GM23248 (cell line): ENCODE measurements at regions not wholly inside any gene's neighbourhood (a gene's known extent, or its start where the extent isn't known, plus 50 kb on each side); places are given as distances from the start of the nearest gene placed in this dataset.
A peak's percentile ranks its signal among the peaks of the same experiment; 100 is the strongest.

Experiments used
- DNase-seq: peaks from one replicate; pipeline ENCODE4 v3.0.0-alpha.2; 2015
- H2AFZ ChIP-seq: fragments of 200-600 bp; sonication (generic); 2 replicates; pipeline ENCODE4 v1.6.1; 2016; ENCODE audit warnings: antibody characterized with exemption
- H3F3A ChIP-seq: fragments of 200-600 bp; sonication (generic); 2 replicates; pipeline ENCODE4 v1.6.1; 2016; ENCODE audit warnings: mild to moderate bottlenecking, antibody characterized with exemption, mixed run types; ENCODE audit not compliant: insufficient read depth
- H3K27ac ChIP-seq: fragments of 200-600 bp; sonication (generic); 2 replicates; pipeline ENCODE4 v1.5.1; 2016; ENCODE audit warnings: mild to moderate bottlenecking
- H3K27me3 ChIP-seq: fragments of 200-600 bp; sonication (generic); replicated peaks from 2 replicates; pipeline ENCODE4 v1.6.1; 2016; ENCODE audit warnings: mild to moderate bottlenecking; ENCODE audit not compliant: insufficient read depth
- H3K36me3 ChIP-seq: fragments of 200-600 bp; sonication (generic); 2 replicates; pipeline ENCODE4 v1.6.1; 2016; ENCODE audit warnings: low read depth, mild to moderate bottlenecking
- H3K4me1 ChIP-seq: fragments of 200-600 bp; sonication (generic); 2 replicates; pipeline ENCODE4 v1.6.1; 2016; ENCODE audit warnings: mild to moderate bottlenecking; ENCODE audit not compliant: insufficient read depth
- H3K4me2 ChIP-seq: fragments of 200-600 bp; sonication (generic); one replicate; pipeline ENCODE4 v1.6.1; 2016; ENCODE audit warnings: mild to moderate bottlenecking; ENCODE audit not compliant: unreplicated experiment
- H3K4me3 ChIP-seq: fragments of 200-600 bp; sonication (generic); 2 replicates; pipeline ENCODE4 v1.5.1; 2016; ENCODE audit warnings: mild to moderate bottlenecking
- H3K79me2 ChIP-seq: fragments of 200-600 bp; sonication (generic); 2 replicates; pipeline ENCODE4 v1.6.1; 2016; ENCODE audit warnings: mild to moderate bottlenecking; ENCODE audit not compliant: insufficient read depth
- H3K9ac ChIP-seq: fragments of 200-600 bp; sonication (generic); 2 replicates; pipeline ENCODE4 v1.6.1; 2016; ENCODE audit warnings: mild to moderate bottlenecking
- H3K9me2 ChIP-seq: fragments of 200-600 bp; sonication (generic); 2 replicates; pipeline ENCODE4 v1.6.1; 2016; ENCODE audit warnings: mixed run types, mild to moderate bottlenecking, moderate library complexity; ENCODE audit not compliant: insufficient read depth
- H3K9me3 ChIP-seq: fragments of 200-600 bp; sonication (generic); one replicate; pipeline ENCODE4 v1.6.1; 2017; ENCODE audit warnings: low read depth
- H4K20me1 ChIP-seq: fragments of 200-600 bp; sonication (generic); 2 replicates; pipeline ENCODE4 v1.6.0; 2016; ENCODE audit not compliant: insufficient read depth
- EZH2 ChIP-seq: fragments of 200-600 bp; sonication (generic); IDR thresholded peaks from 2 replicates; pipeline ENCODE4 v1.6.1; 2018; ENCODE audit warnings: antibody characterized with exemption, mild to moderate bottlenecking; ENCODE audit not compliant: insufficient read depth, poor library complexity, severe bottlenecking
- EZH2phosphoT487 ChIP-seq: fragments of 200-600 bp; sonication (generic); IDR thresholded peaks from 2 replicates; pipeline ENCODE4 v1.6.1; 2018; ENCODE audit warnings: antibody characterized with exemption, moderate library complexity, mild to moderate bottlenecking, low read depth; ENCODE audit not compliant: insufficient read depth
- WGBS, 2 experiments: methylation state at CpG; one replicate each; pipeline ENCODE4 v1.1.6; 2015 to 2017; ENCODE audit warnings: low lambda C conversion rate in 2 of 2, low coverage in 1 of 2; ENCODE audit errors: missing lambda C conversion rate in 2 of 2; 5-methylcytosine and 5-hydroxymethylcytosine counted together
- in situ Hi-C: fragments of 300-500 bp; cut with MboI; formaldehyde crosslinking; loops from 2 replicates; pipeline ENCODE4 v1.15.0; 2020

DNA sequence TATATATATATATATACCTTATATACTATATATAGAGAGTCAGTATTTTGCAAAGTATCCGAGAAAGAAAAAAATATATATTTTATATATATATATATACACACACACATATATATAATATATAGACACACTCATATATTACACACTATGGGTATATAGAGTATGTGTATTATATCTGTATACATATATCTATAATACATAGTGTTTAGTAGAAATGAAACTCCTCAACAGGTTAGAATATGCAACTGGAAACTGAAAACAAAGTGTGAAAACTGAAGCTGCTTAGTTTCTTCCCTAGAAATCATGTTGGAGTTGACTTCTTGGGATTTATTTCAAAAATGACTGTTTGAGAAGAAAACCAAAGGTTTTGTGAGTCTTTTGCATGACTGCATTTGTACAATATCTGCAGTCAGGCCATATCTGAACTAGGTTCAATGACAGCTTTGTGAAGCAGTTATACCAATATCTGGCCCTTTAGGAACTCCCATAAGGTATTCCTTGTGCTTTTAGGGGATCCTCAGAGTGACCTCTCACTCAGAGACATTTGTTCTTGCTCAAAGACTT lies 284.1 kb downstream of the CASP12 start:
- no peaks in the 10 kb centered on the region for H3K9me2 ChIP-seq
- H3F3A ChIP-seq = no peaks in the 10 kb centered on the region
- H3K9ac ChIP-seq = no peak overlapping the region
- in situ Hi-C loops = no loop called here
- no peaks in the 10 kb centered on the region for H3K36me3 ChIP-seq
- H3K27me3 ChIP-seq = no peaks in the 10 kb centered on the region
- H3K79me2 ChIP-seq = no peaks in the 10 kb centered on the region
- H2AFZ ChIP-seq = no peak overlapping the region
- H3K4me3 ChIP-seq = no peak overlapping the region
- no peaks in the 10 kb centered on the region for H3K9me3 ChIP-seq
- no peak for DNase-seq
- no peak overlapping the region for H3K4me2 ChIP-seq
- no peak overlapping the region for H3K27ac ChIP-seq
- H3K4me1 ChIP-seq = no peaks in the 10 kb centered on the region
- H4K20me1 ChIP-seq = no peaks in the 10 kb centered on the region
- TF ChIP-seq EZH2phosphoT487 (no peak), EZH2 (no peak)
- 79 to 92% methylated on average over 1 of the region's 1 CpG for WGBS, 2 experiments

- no peak overlapping the region for H3K27ac ChIP-seq
- no peaks in the 10 kb centered on the region for H3K9me2 ChIP-seq
- H3K79me2 ChIP-seq = no peaks in the 10 kb centered on the region
- in situ Hi-C loops = no loop called here
- no peaks in the 10 kb centered on the region for H3K9me3 ChIP-seq
- H3K9ac ChIP-seq = no peak overlapping the region
- no peaks in the 10 kb centered on the region for H3K36me3 ChIP-seq
- no peak overlapping the region for H3K4me3 ChIP-seq
- H3K4me2 ChIP-seq = no peak overlapping the region
- 89 to 91% methylated on average over 3 of the region's 3 CpGs for WGBS, 2 experiments
- H3K27me3 ChIP-seq = no peaks in the 10 kb centered on the region
- no peaks in the 10 kb centered on the region for H3K4me1 ChIP-seq
- H3F3A ChIP-seq = no peaks in the 10 kb centered on the region
- no peak overlapping the region for H2AFZ ChIP-seq
- TF ChIP-seq EZH2 (no peak), EZH2phosphoT487 (no peak)
- DNase-seq = no peak
- H4K20me1 ChIP-seq = no peaks in the 10 kb centered on the region
Measured at GRCh38 chr11:104610635-104611034, 287.6 kb downstream of the CASP12 start.

DNA sequence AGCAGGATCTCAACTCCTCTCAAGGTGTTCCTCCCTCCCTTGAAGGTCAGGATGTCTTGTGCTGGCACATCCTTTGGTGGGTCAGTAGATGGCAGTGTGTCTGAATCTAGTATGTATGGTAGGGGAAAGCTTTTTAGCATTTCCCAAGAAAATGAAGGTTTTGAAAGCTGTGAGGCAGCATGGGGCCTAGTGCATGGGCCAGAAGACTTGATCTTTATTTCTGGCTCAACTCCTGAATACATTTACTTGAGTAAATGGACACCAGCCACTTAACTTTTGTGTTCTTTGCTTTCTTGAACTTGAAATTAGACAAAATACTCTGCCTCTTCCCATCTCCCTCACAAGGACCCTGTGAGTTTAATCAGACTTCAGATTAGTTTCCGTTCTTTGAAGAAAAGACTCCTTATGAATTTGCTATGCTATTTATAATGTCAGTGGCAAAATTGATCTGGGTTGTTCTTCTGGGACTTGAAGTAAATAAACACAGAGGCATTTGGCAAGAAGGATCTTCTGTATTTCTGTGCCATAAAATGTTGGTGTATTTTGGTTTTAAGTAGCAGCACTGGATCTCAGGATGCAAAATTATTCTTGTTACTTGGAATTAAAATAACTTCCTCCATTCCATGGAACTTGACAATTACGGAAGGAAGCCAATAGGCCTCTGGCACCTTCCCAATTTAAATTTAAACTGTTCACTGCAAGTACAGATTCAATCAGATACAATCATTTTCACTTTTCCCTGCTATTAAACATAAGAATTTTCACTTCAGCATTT lies 288.8 kb downstream of the CASP12 start:
- H3K9ac ChIP-seq = no peak overlapping the region
- no peaks in the 10 kb centered on the region for H3K9me3 ChIP-seq
- H3K36me3 ChIP-seq = no peaks in the 10 kb centered on the region
- no peaks in the 10 kb centered on the region for H3K79me2 ChIP-seq
- no peaks in the 10 kb centered on the region for H3K4me1 ChIP-seq
- DNase-seq = peak; percentile 71
- H3K27ac ChIP-seq = no peak overlapping the region
- in situ Hi-C loops = no loop called here
- H3K27me3 ChIP-seq = no peaks in the 10 kb centered on the region
- no peak overlapping the region for H3K4me2 ChIP-seq
- no peaks in the 10 kb centered on the region for H3F3A ChIP-seq
- H4K20me1 ChIP-seq = no peaks in the 10 kb centered on the region
- WGBS, 2 experiments = 30 to 46% methylated on average over 2 of the region's 2 CpGs
- TF ChIP-seq EZH2phosphoT487 (no peak), EZH2 (no peak)
- H3K4me3 ChIP-seq = no peak overlapping the region
- H2AFZ ChIP-seq = no peak overlapping the region
- no peaks in the 10 kb centered on the region for H3K9me2 ChIP-seq

GRCh38 chr11:104602643-104603042 lies 295.6 kb downstream of the CASP12 start:
- no peak overlapping the region for H2AFZ ChIP-seq
- no peak overlapping the region for H3K9ac ChIP-seq
- no peaks in the 10 kb centered on the region for H3K27me3 ChIP-seq
- no peaks in the 10 kb centered on the region for H3K9me3 ChIP-seq
- no peak for DNase-seq
- H3K9me2 ChIP-seq = no peaks in the 10 kb centered on the region
- H3K4me2 ChIP-seq = no peak overlapping the region
- H4K20me1 ChIP-seq = no peaks in the 10 kb centered on the region
- no peaks in the 10 kb centered on the region for H3K79me2 ChIP-seq
- no peak overlapping the region for H3K27ac ChIP-seq
- WGBS, 2 experiments = 63 to 69% methylated on average over 4 of the region's 4 CpGs
- H3F3A ChIP-seq = no peaks in the 10 kb centered on the region
- TF ChIP-seq EZH2 = no peak
- TF ChIP-seq EZH2phosphoT487 = no peak
- in situ Hi-C loops = no loop called here
- no peaks in the 10 kb centered on the region for H3K36me3 ChIP-seq
- H3K4me1 ChIP-seq = no peaks in the 10 kb centered on the region
- H3K4me3 ChIP-seq = no peak overlapping the region
